ENCODE measurements at regions not wholly inside any gene's neighbourhood (a gene's known extent, or its start where the extent isn't known, plus 50 kb on each side); places are given as distances from the start of the nearest gene placed in this dataset.
A peak's percentile ranks its signal among the peaks of the same experiment; 100 is the strongest.
"Not testable (repeated sequence)": the region's sequence is repeated elsewhere in the genome, so short reads cannot be mapped to it uniquely, and the experiment has no call there.

DNA sequence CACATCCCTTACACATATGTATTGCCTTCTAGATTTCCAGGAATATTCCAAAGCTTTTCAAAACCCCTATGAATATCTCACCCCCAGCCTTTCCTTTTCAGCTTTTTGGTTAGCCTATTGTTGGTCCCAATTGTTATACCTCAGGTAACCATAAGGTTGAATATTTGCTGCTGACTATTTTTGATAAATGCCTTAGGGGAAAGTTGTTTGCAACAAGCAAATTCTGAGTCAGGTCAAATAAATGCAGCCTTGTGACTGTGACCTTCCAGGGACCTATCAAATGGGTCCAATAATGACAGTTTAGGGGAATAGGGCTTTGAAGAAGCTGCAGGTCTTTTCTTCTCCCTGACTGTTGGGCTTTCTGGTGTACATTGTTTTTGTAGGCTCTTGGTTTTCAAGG is 699.7 kb downstream of the NTRK3 start:
- H3K4me3 ChIP-seq (ENCODE audit: insufficient read depth in 1 of 2, low read depth in 1 of 2, low read length in 2 of 2) = no peak overlapping the region
- no peaks in the 10 kb centered on the region for H3K27me3 ChIP-seq (ENCODE audit: control insufficient read depth in 1 of 2, insufficient read depth in 1 of 2, low read length in 2 of 2)
- peak overlapping the region; percentile 56 for H2AK5ac ChIP-seq (ENCODE audit: low read length, severe bottlenecking)
- H3K4me1 ChIP-seq (ENCODE audit: control insufficient read depth, insufficient read depth, low read depth, low read length) = no peaks in the 10 kb centered on the region
- H2BK12ac ChIP-seq (ENCODE audit: low read length in 2 of 2) = no peak overlapping the region
- no peak overlapping the region for H3K4me2 ChIP-seq (ENCODE audit: low read length, poor library complexity, severe bottlenecking)
- no peak for DNase-seq
- no peak overlapping the region for H3K14ac ChIP-seq (ENCODE audit: low read length in 2 of 2)
- no peaks in the 10 kb centered on the region for H3K79me1 ChIP-seq (replicated peaks; ENCODE audit: low read length, poor library complexity, severe bottlenecking)
- no peak overlapping the region for H4K8ac ChIP-seq (ENCODE audit: low read length)
- no peak overlapping the region for H3K23ac ChIP-seq (ENCODE audit: low read length in 2 of 2)
- no peak overlapping the region for H2BK5ac ChIP-seq (ENCODE audit: low read depth, low read length, poor library complexity, severe bottlenecking)
- no peaks in the 10 kb centered on the region for H3K36me3 ChIP-seq (ENCODE audit: control insufficient read depth in 1 of 2, insufficient read depth in 2 of 2, low read depth in 1 of 2, low read length in 2 of 2)
- H4K91ac ChIP-seq (ENCODE audit: low read length) = no peak overlapping the region
- no peak overlapping the region for H3K27ac ChIP-seq (ENCODE audit: low read length, poor library complexity, severe bottlenecking)
- H3K9ac ChIP-seq (ENCODE audit: low read length) = no peak overlapping the region
- H3K4ac ChIP-seq (ENCODE audit: low read depth in 1 of 2, low read length in 2 of 2) = no peak overlapping the region
- no peak overlapping the region for H2BK15ac ChIP-seq (ENCODE audit: low read depth, poor library complexity, severe bottlenecking)
- no peak overlapping the region for H2BK120ac ChIP-seq (ENCODE audit: low read depth, low read length)
- no peak overlapping the region for H2AFZ ChIP-seq (ENCODE audit: low read depth, low read length)
- no peak overlapping the region for H3K18ac ChIP-seq (ENCODE audit: low read depth in 1 of 2, low read length in 2 of 2)
- H3K9me3 ChIP-seq (ENCODE audit: control insufficient read depth, low read length) = peaks cover 9% of the 10 kb centered on the region

DNA sequence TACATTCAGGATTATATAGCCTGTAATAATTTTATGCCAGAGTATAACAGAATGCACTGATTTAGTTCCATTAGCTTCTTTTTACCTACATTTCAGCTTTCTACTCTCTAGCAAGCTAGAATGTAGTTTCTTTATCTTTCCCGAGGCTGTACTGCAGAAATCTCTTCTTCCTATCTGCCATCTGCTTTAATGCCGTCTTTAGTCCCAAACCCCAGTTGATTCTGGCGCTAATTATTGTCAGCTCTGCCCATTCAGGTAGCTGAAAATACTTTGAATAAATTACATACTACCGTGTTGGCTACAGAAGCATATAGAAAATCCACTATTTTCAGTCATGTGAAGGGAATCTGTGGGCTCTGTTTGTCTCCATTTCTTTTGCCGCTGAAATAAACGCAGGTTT is 706.7 kb downstream of the NTRK3 start:
- H3K9ac ChIP-seq (ENCODE audit: low read length) = no peak overlapping the region
- no peak overlapping the region for H2AFZ ChIP-seq (ENCODE audit: low read depth, low read length)
- no peak overlapping the region for H3K4me2 ChIP-seq (ENCODE audit: low read length, poor library complexity, severe bottlenecking)
- H2BK12ac ChIP-seq (ENCODE audit: low read length in 2 of 2) = no peak overlapping the region
- H3K27ac ChIP-seq (ENCODE audit: low read length, poor library complexity, severe bottlenecking) = no peak overlapping the region
- no peaks in the 10 kb centered on the region for H3K4me1 ChIP-seq (ENCODE audit: control insufficient read depth, insufficient read depth, low read depth, low read length)
- H4K8ac ChIP-seq (ENCODE audit: low read length) = no peak overlapping the region
- H3K23ac ChIP-seq (ENCODE audit: low read length in 2 of 2) = no peak overlapping the region
- H3K9me3 ChIP-seq (ENCODE audit: control insufficient read depth, low read length) = peaks cover 9% of the 10 kb centered on the region
- no peaks in the 10 kb centered on the region for H3K27me3 ChIP-seq (ENCODE audit: control insufficient read depth in 1 of 2, insufficient read depth in 1 of 2, low read length in 2 of 2)
- no peak overlapping the region for H3K4me3 ChIP-seq (ENCODE audit: insufficient read depth in 1 of 2, low read depth in 1 of 2, low read length in 2 of 2)
- no peak overlapping the region for H2AK5ac ChIP-seq (ENCODE audit: low read length, severe bottlenecking)
- no peak overlapping the region for H4K91ac ChIP-seq (ENCODE audit: low read length)
- H3K14ac ChIP-seq (ENCODE audit: low read length in 2 of 2) = no peak overlapping the region
- no peak overlapping the region for H2BK120ac ChIP-seq (ENCODE audit: low read depth, low read length)
- H3K79me1 ChIP-seq (replicated peaks; ENCODE audit: low read length, poor library complexity, severe bottlenecking) = no peaks in the 10 kb centered on the region
- no peak overlapping the region for H2BK5ac ChIP-seq (ENCODE audit: low read depth, low read length, poor library complexity, severe bottlenecking)
- no peaks in the 10 kb centered on the region for H3K36me3 ChIP-seq (ENCODE audit: control insufficient read depth in 1 of 2, insufficient read depth in 2 of 2, low read depth in 1 of 2, low read length in 2 of 2)
- DNase-seq = no peak
- WGBS = 95% methylated on average over 4 of the region's 6 CpGs
- no peak overlapping the region for H3K18ac ChIP-seq (ENCODE audit: low read depth in 1 of 2, low read length in 2 of 2)
- H2BK15ac ChIP-seq (ENCODE audit: low read depth, poor library complexity, severe bottlenecking) = no peak overlapping the region
- no peak overlapping the region for H3K4ac ChIP-seq (ENCODE audit: low read depth in 1 of 2, low read length in 2 of 2)

DNA sequence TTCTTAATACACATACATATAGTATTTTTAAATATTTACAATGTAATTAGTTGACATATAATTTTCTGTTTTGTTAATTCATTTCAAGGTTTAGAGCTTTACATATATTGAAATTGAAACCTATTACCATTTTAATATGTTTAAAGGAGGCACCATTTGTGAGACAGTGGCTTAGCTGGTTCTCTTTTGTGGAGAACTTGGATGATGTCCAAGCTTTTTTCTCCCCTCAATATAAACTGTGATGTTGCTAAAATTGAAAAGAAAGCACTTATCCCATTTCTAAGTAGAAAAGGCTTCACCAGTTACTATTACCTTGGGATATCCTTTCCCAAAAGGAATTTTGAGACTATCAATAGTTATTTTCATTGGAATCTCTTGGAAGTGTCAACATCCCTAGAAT is 707.2 kb downstream of the NTRK3 start:
- Histone ChIP-seq H4K91ac (ENCODE audit: low read length) (no peak overlapping the region), H3K9ac (ENCODE audit: low read length) (no peak overlapping the region), H3K79me1 (replicated peaks; ENCODE audit: low read length, poor library complexity, severe bottlenecking) (no peaks in the 10 kb centered on the region), H2BK15ac (ENCODE audit: low read depth, poor library complexity, severe bottlenecking) (no peak overlapping the region), H4K8ac (ENCODE audit: low read length) (no peak overlapping the region), H2BK5ac (ENCODE audit: low read depth, low read length, poor library complexity, severe bottlenecking) (no peak overlapping the region), H2AK5ac (ENCODE audit: low read length, severe bottlenecking) (no peak overlapping the region), H3K18ac (ENCODE audit: low read depth in 1 of 2, low read length in 2 of 2) (no peak overlapping the region), H2BK120ac (ENCODE audit: low read depth, low read length) (no peak overlapping the region), H3K4me1 (ENCODE audit: control insufficient read depth, insufficient read depth, low read depth, low read length) (no peaks in the 10 kb centered on the region), H3K36me3 (ENCODE audit: control insufficient read depth in 1 of 2, insufficient read depth in 2 of 2, low read depth in 1 of 2, low read length in 2 of 2) (no peaks in the 10 kb centered on the region), H3K14ac (ENCODE audit: low read length in 2 of 2) (no peak overlapping the region), H3K23ac (ENCODE audit: low read length in 2 of 2) (no peak overlapping the region), H3K4me2 (ENCODE audit: low read length, poor library complexity, severe bottlenecking) (no peak overlapping the region), H3K27me3 (ENCODE audit: control insufficient read depth in 1 of 2, insufficient read depth in 1 of 2, low read length in 2 of 2) (no peaks in the 10 kb centered on the region), H3K9me3 (ENCODE audit: control insufficient read depth, low read length) (peaks cover 9% of the 10 kb centered on the region), H3K4ac (ENCODE audit: low read depth in 1 of 2, low read length in 2 of 2) (no peak overlapping the region), H2AFZ (ENCODE audit: low read depth, low read length) (no peak overlapping the region), H2BK12ac (ENCODE audit: low read length in 2 of 2) (no peak overlapping the region), H3K27ac (ENCODE audit: low read length, poor library complexity, severe bottlenecking) (no peak overlapping the region), H3K4me3 (ENCODE audit: insufficient read depth in 1 of 2, low read depth in 1 of 2, low read length in 2 of 2) (no peak overlapping the region)
- no peak for DNase-seq

- H2BK15ac ChIP-seq (ENCODE audit: low read depth, poor library complexity, severe bottlenecking); H3K27ac ChIP-seq (ENCODE audit: low read length, poor library complexity, severe bottlenecking); DNase-seq; H4K91ac ChIP-seq (ENCODE audit: low read length); H2BK120ac ChIP-seq (ENCODE audit: low read depth, low read length); H3K18ac ChIP-seq (ENCODE audit: low read depth in 1 of 2, low read length in 2 of 2); H3K27me3 ChIP-seq (ENCODE audit: control insufficient read depth in 1 of 2, insufficient read depth in 1 of 2, low read length in 2 of 2); H3K4me1 ChIP-seq (ENCODE audit: control insufficient read depth, insufficient read depth, low read depth, low read length); H3K9ac ChIP-seq (ENCODE audit: low read length); H3K14ac ChIP-seq (ENCODE audit: low read length in 2 of 2); H2BK12ac ChIP-seq (ENCODE audit: low read length in 2 of 2); H2BK5ac ChIP-seq (ENCODE audit: low read depth, low read length, poor library complexity, severe bottlenecking); H2AK5ac ChIP-seq (ENCODE audit: low read length, severe bottlenecking); H2AFZ ChIP-seq (ENCODE audit: low read depth, low read length); H3K4me2 ChIP-seq (ENCODE audit: low read length, poor library complexity, severe bottlenecking); H3K36me3 ChIP-seq (ENCODE audit: control insufficient read depth in 1 of 2, insufficient read depth in 2 of 2, low read depth in 1 of 2, low read length in 2 of 2); H3K23ac ChIP-seq (ENCODE audit: low read length in 2 of 2); H3K4ac ChIP-seq (ENCODE audit: low read depth in 1 of 2, low read length in 2 of 2); H3K79me1 ChIP-seq (replicated peaks; ENCODE audit: low read length, poor library complexity, severe bottlenecking); H3K9me3 ChIP-seq (ENCODE audit: control insufficient read depth, low read length); H4K8ac ChIP-seq (ENCODE audit: low read length); H3K4me3 ChIP-seq (ENCODE audit: insufficient read depth in 1 of 2, low read depth in 1 of 2, low read length in 2 of 2): not testable (repeated sequence)
- WGBS = 95% methylated on average over 13 of the region's 14 CpGs
These were observed 707.9 kb downstream of the NTRK3 start for GRCh38 chr15:87548590-87548989.
